ENCODE measurements at regions not wholly inside any gene's neighbourhood (a gene's known extent, or its start where the extent isn't known, plus 50 kb on each side); places are given as distances from the start of the nearest gene placed in this dataset.

- TF ChIP-seq CTCF (IDR thresholded peaks at IDR 0.05), result no peak
- ATAC-seq (ENCODE audit: low FRiP score) (no peak), DNase-seq (ENCODE audit: low spot score) (no peak)
Observed at GRCh38 chr6:92329208-92329847, 1090.0 kb downstream of the EPHA7 start.

- ATAC-seq (ENCODE audit: low FRiP score) (no peak), DNase-seq (ENCODE audit: low spot score) (no peak)
- TF ChIP-seq CTCF (IDR thresholded peaks at IDR 0.05), result no peak
Observed at GRCh38 chr6:92315312-92315711, 1104.0 kb downstream of the EPHA7 start.

GRCh38 chr6:92297101-92297500 is 1122.3 kb downstream of the EPHA7 start:
- no peak for TF ChIP-seq CTCF (IDR thresholded peaks at IDR 0.05)
- DNase-seq (ENCODE audit: low spot score), result no peak
- no peak for ATAC-seq (ENCODE audit: low FRiP score)

- ATAC-seq (ENCODE audit: low FRiP score) (no peak), DNase-seq (ENCODE audit: low spot score) (no peak)
- TF ChIP-seq CTCF (IDR thresholded peaks at IDR 0.05), result no peak
Observed at GRCh38 chr6:92292067-92292466, 1127.3 kb downstream of the EPHA7 start.

- TF ChIP-seq CTCF (IDR thresholded peaks at IDR 0.05), result no peak
- DNase-seq (ENCODE audit: low spot score) (no peak), ATAC-seq (ENCODE audit: low FRiP score) (no peak)
Observed at GRCh38 chr6:92289831-92290230, 1129.5 kb downstream of the EPHA7 start.

GRCh38 chr6:92281571-92282076 is 1137.7 kb downstream of the EPHA7 start:
- ATAC-seq (ENCODE audit: low FRiP score), result no peak
- no peak for DNase-seq (ENCODE audit: low spot score)
- TF ChIP-seq CTCF (IDR thresholded peaks at IDR 0.05), result no peak

- ATAC-seq (ENCODE audit: low FRiP score) (no peak), DNase-seq (ENCODE audit: low spot score) (no peak)
- TF ChIP-seq CTCF (IDR thresholded peaks at IDR 0.05), result no peak
Observed at GRCh38 chr6:92275150-92275549, 1144.2 kb downstream of the EPHA7 start.
